Right renal cortex interstitium (tissue), 3 donors: ENCODE measurements at regions not wholly inside any gene's neighbourhood (a gene's known extent, or its start where the extent isn't known, plus 50 kb on each side); places are given as distances from the start of the nearest gene placed in this dataset.

Experiments used
- DNase-seq, 3 donors: peaks; one replicate each; pipeline ENCODE4 v3.0.0-alpha.2; 2013; ENCODE audit warnings: low read depth in 3 of 3, low spot score in 2 of 3

DNA sequence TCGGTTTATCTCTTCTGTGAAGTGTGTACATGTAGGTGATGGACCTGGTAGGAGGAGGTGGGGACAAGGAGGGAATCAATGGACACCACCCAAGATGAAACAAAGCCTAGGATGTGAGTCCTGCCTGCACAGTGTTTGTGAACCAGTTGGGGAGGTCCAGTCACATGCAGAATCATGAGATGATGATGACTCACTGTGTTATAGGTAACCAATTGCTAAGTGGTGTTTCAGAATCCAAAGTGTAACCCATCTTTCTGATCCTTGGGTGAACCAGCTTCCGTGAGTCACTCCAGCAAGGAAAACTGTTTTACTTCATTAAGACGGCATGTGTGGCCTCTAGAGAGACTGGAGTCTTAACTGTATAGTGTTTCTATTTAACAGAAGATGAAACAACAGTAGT, 57.9 kb upstream of the HPF1 start:
- no peak for DNase-seq

DNA sequence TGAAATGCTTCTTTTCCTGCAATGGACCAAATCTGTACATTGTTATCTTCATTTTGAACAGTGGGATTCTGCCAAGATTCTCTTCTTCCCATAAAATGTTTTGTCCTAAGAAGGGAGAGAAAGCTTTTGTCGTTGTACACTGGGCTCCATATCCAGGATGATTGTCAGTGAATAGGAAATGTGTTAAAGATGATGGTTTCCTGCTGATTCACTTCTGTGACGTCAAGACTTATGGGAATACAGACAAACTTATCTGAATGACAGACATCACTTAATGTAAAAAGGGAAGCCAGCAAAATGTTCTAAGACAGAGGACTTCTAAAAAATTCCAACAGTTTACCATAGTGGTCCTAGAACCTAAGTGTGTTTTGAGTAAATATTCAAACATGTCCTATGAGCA, 53.7 kb upstream of the HPF1 start:
- DNase-seq, result no peak

DNA sequence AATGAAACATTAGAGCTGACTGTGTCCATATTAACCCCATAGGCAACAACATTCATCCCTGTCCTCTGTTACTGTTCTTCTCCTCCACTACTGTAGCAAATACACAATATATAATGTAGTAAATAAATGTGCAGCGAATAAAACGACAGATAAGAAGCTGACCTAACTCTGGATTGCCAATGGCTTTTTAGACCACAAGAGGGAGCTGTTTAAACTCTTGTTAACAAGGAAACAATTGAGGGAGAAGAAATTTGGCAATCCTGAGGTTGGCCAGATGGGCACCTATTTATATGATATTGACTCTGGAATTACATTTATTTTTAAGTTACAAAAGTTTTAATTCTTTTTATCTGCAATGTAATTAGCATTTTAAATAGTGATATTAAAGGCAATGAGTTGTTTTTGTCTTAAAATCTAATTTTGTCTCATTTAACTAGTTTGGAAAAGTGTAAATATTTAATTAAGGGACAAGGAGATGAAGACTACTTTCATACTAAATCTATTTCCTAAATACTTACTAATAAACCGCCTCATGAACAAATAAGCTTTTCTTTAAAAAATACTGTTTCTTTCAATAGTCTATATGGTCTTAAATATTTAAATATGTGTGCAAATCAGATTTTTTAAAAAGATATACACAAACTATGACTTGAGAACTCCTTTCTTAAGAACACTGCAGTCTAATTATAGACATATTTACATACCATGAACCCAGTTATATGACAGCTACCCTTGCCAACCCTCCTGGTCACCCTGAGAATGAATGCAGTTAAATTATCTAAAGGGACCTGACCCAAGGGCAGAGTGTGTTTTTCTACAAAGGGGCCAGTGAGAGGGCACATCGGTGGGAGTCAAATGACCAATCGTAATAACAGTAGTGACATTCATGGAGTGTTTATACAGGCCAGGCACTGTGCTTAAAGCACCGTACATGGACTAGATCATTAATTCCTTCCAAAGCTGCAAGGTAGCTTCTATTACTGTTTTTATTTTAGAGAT, 52.9 kb upstream of the HPF1 start:
- peak; percentile 54 to 66 (median 65) for DNase-seq

DNA sequence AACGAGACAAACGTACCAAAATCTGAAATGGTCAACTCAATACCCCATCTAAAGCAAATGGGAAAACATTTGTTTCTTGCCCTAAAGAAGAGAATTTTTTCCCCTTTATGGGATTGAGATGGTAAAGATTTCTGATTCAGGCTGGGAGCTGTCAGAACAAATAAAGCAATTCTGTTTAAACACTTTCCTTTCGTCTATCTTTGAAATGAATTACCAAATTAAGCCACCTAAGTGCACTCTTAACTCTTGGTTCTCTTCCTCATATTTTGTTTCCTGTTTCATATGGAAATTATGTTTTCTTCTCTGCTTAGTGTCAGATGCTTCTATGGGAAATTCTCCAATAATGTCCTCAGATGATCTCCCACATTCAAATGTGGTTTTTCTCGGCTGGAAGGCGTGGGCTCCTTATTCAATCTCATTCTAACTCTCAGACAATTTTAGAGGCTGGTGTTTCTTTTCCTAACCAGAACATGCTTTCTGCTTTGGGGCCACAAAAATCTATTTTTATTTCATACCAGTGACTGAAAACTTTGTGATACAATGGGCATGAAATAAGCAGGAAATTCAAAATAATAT, 50.3 kb upstream of the HPF1 start:
- DNase-seq, result no peak
